AG04449 (cell line): ENCODE measurements at regions not wholly inside any gene's neighbourhood (a gene's known extent, or its start where the extent isn't known, plus 50 kb on each side); places are given as distances from the start of the nearest gene placed in this dataset.

Experiments
- CTCF ChIA-PET: fragments of 350-600 bp; formaldehyde crosslinking; extraction: SDS; loops from one replicate; lab custom pipeline; 2021; ENCODE audit warnings: antibody characterized with exemption; lab: Yijun Ruan, JAX
- POLR2A ChIA-PET: fragments of 400-600, 350-600 bp; formaldehyde crosslinking; extraction: SDS; loops from one replicate; lab custom pipeline; 2020; ENCODE audit warnings: antibody characterized with exemption, inconsistent platforms; lab: Yijun Ruan, JAX
- DNase-seq: peaks from one replicate; pipeline ENCODE4 v3.0.0-alpha.2; 2010; ENCODE audit warnings: low read depth, low spot score
- H3K4me3 ChIP-seq: 2 replicates; pipeline ENCODE4 v1.5.1; 2011; ENCODE audit warnings: low read depth, mild to moderate bottlenecking, control low read depth, low read length
- CTCF ChIP-seq: IDR thresholded peaks from one replicate; pipeline ENCODE4 v1.5.1; 2011; ENCODE audit warnings: mild to moderate bottlenecking, moderate library complexity, low read length, control low read depth, inconsistent platforms; ENCODE audit not compliant: insufficient read depth; ENCODE audit errors: missing control alignments

GRCh38 chr3:16059711-16060357, 114.6 kb upstream of the GALNT15 start:
- H3K4me3 ChIP-seq, result no peak overlapping the region
- ChIA-PET CTCF (interaction anchor here (0.7 to 9.6 kb wide), 10 partner anchors 11 to 244 kb away, joined by 3 to 144 read pairs (median 4); partner anchors contain the start of gene GALNT15), POLR2A (interaction anchor here (0.7 to 2.8 kb wide), 14 partner anchors 8 to 124 kb away, joined by 3 to 21 read pairs (median 6); partner anchors contain the start of gene GALNT15)
- no peak for DNase-seq
- TF ChIP-seq CTCF, result no peak

- POLR2A ChIA-PET, result interaction anchor here (0.7 to 2.8 kb wide), 17 partner anchors 8 to 124 kb away, joined by 3 to 21 read pairs (median 5); partner anchors contain the start of gene GALNT15
- DNase-seq, result peak; percentile 100
- CTCF ChIA-PET, result interaction anchor here (0.7 to 9.6 kb wide), 10 partner anchors 10 to 188 kb away, joined by 3 to 144 read pairs (median 4); partner anchors contain the start of gene GALNT15
- no peak overlapping the region for H3K4me3 ChIP-seq
- TF ChIP-seq CTCF, result peak; percentile 38
These were observed 114.1 kb upstream of the GALNT15 start for GRCh38 chr3:16060358-16060852.

- ChIA-PET CTCF (interaction anchor here (1.4 to 9.6 kb wide), 5 partner anchors 12 to 245 kb away, joined by 4 to 144 read pairs (median 9); partner anchors contain the start of gene GALNT15), POLR2A (interaction anchor here (0.6 to 2.8 kb wide), 14 partner anchors 8 to 450 kb away, joined by 3 to 21 read pairs (median 6); partner anchors contain the start of gene GALNT15)
- TF ChIP-seq CTCF, result no peak
- no peak overlapping the region for H3K4me3 ChIP-seq
- peak; percentile 86 for DNase-seq
These were observed 113.5 kb upstream of the GALNT15 start for GRCh38 chr3:16060945-16061344.

- DNase-seq, result no peak
- no peak for TF ChIP-seq CTCF
- POLR2A ChIA-PET, result interaction anchor here (0.6 to 2.8 kb wide), 12 partner anchors 7 to 450 kb away, joined by 3 to 21 read pairs (median 8); partner anchors contain the start of gene GALNT15
- no peak overlapping the region for H3K4me3 ChIP-seq
- CTCF ChIA-PET, result interaction anchor here (1.4 to 9.6 kb wide), 4 partner anchors 14 to 245 kb away, joined by 4 to 144 read pairs (median 40); partner anchors contain the start of gene GALNT15
These were observed 113.0 kb upstream of the GALNT15 start for GRCh38 chr3:16061491-16061890.

- no peak for TF ChIP-seq CTCF
- DNase-seq, result no peak
- no peak overlapping the region for H3K4me3 ChIP-seq
- CTCF ChIA-PET, result interaction anchor here (1.4 to 2.0 kb wide), 3 partner anchors 14 to 248 kb away, joined by 3 to 4 read pairs (median 4); partner anchors contain the start of gene GALNT15
- POLR2A ChIA-PET, result no interaction called here
These were observed 110.9 kb upstream of the GALNT15 start for GRCh38 chr3:16063603-16064002.
